ENCODE measurements at regions not wholly inside any gene's neighbourhood (a gene's known extent, or its start where the extent isn't known, plus 50 kb on each side); places are given as distances from the start of the nearest gene placed in this dataset.

GRCh38 chr13:104608331-104608730, 1542.1 kb upstream of the SLC10A2 start:
- TF ChIP-seq CTCF (IDR thresholded peaks at IDR 0.05) (no peak), POLR2A (IDR thresholded peaks at IDR 0.05) (no peak)
